IMR-90 (cell line): ENCODE measurements at regions not wholly inside any gene's neighbourhood (a gene's known extent, or its start where the extent isn't known, plus 50 kb on each side); places are given as distances from the start of the nearest gene placed in this dataset.

Source experiments
- ATAC-seq: fragments of 200-7000 bp; cut with Tn5 transposase; 2 replicates; pipeline ENCODE4 v1.9.1; 2020; ENCODE audit warnings: low read depth, mild to moderate bottlenecking, moderate library complexity
- BruUV-seq: library from RNA; stranded (reverse); fragments of 400-500 nt; replicated peaks from 2 replicates; lab custom pipeline; 2021; lab: Mats Ljungman, UMichigan
- CTCF ChIA-PET: fragments of 300-600 bp; formaldehyde crosslinking; extraction: SDS; loops from one replicate; lab custom pipeline; 2021; ENCODE audit warnings: antibody characterized with exemption; lab: Yijun Ruan, JAX
- POLR2A ChIA-PET: fragments of 300-600 bp; sonication (Branson Sonifier 250); formaldehyde crosslinking; loops from one replicate; lab custom pipeline; 2022; ENCODE audit warnings: antibody characterized with exemption; ENCODE audit not compliant: unreplicated experiment; lab: Charles Lee
- DNase-seq: peaks from one replicate; pipeline ENCODE4 v3.0.0; 2013
- H2AFZ ChIP-seq: replicated peaks from 2 replicates; pipeline ENCODE3; 2013; ENCODE audit warnings: low read length, mild to moderate bottlenecking; ENCODE audit not compliant: poor library complexity
- H2AK5ac ChIP-seq: 2 replicates; pipeline ENCODE4 v1.6.1; 2013; ENCODE audit warnings: low read depth, low read length, inconsistent platforms
- H2AK9ac ChIP-seq: replicated peaks from 2 replicates; pipeline ENCODE3; 2013; ENCODE audit warnings: mild to moderate bottlenecking, low read depth, low read length, moderate library complexity; ENCODE audit not compliant: poor library complexity
- H2BK120ac ChIP-seq: 2 replicates; pipeline ENCODE4 v1.6.1; 2013; ENCODE audit warnings: low read depth, low read length, inconsistent platforms
- H2BK15ac ChIP-seq: 3 replicates; pipeline ENCODE4 v1.6.1; 2013; ENCODE audit warnings: low read depth, low read length, inconsistent platforms
- H2BK20ac ChIP-seq: 2 replicates; pipeline ENCODE4 v1.6.1; 2013; ENCODE audit warnings: low read depth, mild to moderate bottlenecking, inconsistent platforms, low read length, moderate library complexity
- H2BK5ac ChIP-seq: 2 replicates; pipeline ENCODE4 v1.6.1; 2013; ENCODE audit warnings: mild to moderate bottlenecking, low read depth, low read length, inconsistent platforms; ENCODE audit not compliant: poor library complexity, severe bottlenecking
- H3K14ac ChIP-seq: replicated peaks from 2 replicates; pipeline ENCODE4 v1.6.1; 2013; ENCODE audit warnings: low read depth, low read length, inconsistent platforms
- H3K18ac ChIP-seq: 2 replicates; pipeline ENCODE4 v1.6.1; 2013; ENCODE audit warnings: low read depth, low read length, control low read depth
- H3K23ac ChIP-seq: 2 replicates; pipeline ENCODE4 v1.6.1; 2013; ENCODE audit warnings: low read depth, low read length, inconsistent platforms
- H3K27ac ChIP-seq: 2 replicates; pipeline ENCODE4 v1.5.1; 2013; ENCODE audit warnings: mild to moderate bottlenecking, control low read depth, low read length; ENCODE audit not compliant: insufficient read depth
- H3K27me3 ChIP-seq: 2 replicates; pipeline ENCODE4 v1.6.1; 2013; ENCODE audit warnings: low read length; ENCODE audit not compliant: control insufficient read depth, insufficient read depth
- H3K36me3 ChIP-seq: 2 replicates; pipeline ENCODE4 v1.6.1; 2013; ENCODE audit warnings: low read length, mixed read lengths; ENCODE audit not compliant: control insufficient read depth, insufficient read depth
- H3K4ac ChIP-seq: 2 replicates; pipeline ENCODE4 v1.6.1; 2013; ENCODE audit warnings: low read depth, low read length, inconsistent platforms
- H3K4me1 ChIP-seq: 2 replicates; pipeline ENCODE4 v1.6.1; 2013; ENCODE audit warnings: low read length, mixed read lengths; ENCODE audit not compliant: control insufficient read depth, insufficient read depth
- H3K4me2 ChIP-seq: 2 replicates; pipeline ENCODE4 v1.6.1; 2013; ENCODE audit warnings: low read depth, mild to moderate bottlenecking, control low read depth, low read length, moderate library complexity
- H3K4me3 ChIP-seq: 2 replicates; pipeline ENCODE4 v1.5.1; 2013; ENCODE audit warnings: low read depth, mild to moderate bottlenecking, control low read depth, low read length, moderate library complexity; ENCODE audit not compliant: insufficient read depth
- H3K56ac ChIP-seq: 2 replicates; pipeline ENCODE4 v1.6.1; 2013; ENCODE audit warnings: low read length, inconsistent platforms; ENCODE audit not compliant: insufficient read depth; ENCODE audit errors: extremely low read depth
- H3K79me1 ChIP-seq, 2 experiments: 2 replicates each; pipeline ENCODE4 v1.6.1; 2013; ENCODE audit warnings: low read length in 2 of 2, inconsistent platforms in 1 of 2, low read depth in 1 of 2
- H3K9ac ChIP-seq: 2 replicates; pipeline ENCODE4 v1.6.1; 2013; ENCODE audit warnings: low read depth, low read length, control low read depth
- H3K9me1 ChIP-seq: 2 replicates; pipeline ENCODE4 v1.6.1; 2013; ENCODE audit warnings: low read length, inconsistent platforms; ENCODE audit not compliant: insufficient read depth
- H3K9me3 ChIP-seq: 2 replicates; pipeline ENCODE4 v1.6.1; 2013; ENCODE audit warnings: low read length; ENCODE audit not compliant: control insufficient read depth, insufficient read depth
- H4K20me1 ChIP-seq: 2 replicates; pipeline ENCODE4 v1.6.1; 2013; ENCODE audit warnings: low read length, inconsistent platforms; ENCODE audit not compliant: insufficient read depth
- H4K5ac ChIP-seq: 2 replicates; pipeline ENCODE4 v1.6.1; 2013; ENCODE audit warnings: mild to moderate bottlenecking, low read depth, low read length, control low read depth
- H4K8ac ChIP-seq, 2 experiments: 2 replicates each; pipeline ENCODE4 v1.6.1; 2013; ENCODE audit warnings: low read depth in 2 of 2, low read length in 2 of 2, control low read depth in 1 of 2, inconsistent platforms in 1 of 2
- H4K91ac ChIP-seq: 2 replicates; pipeline ENCODE4 v1.6.1; 2013; ENCODE audit warnings: low read depth, low read length, inconsistent platforms; ENCODE audit not compliant: insufficient read depth
- BHLHE40 ChIP-seq: fragments of 150-350 bp; IDR thresholded peaks from 2 replicates; pipeline ENCODE4 v1.6.1; 2016; ENCODE audit warnings: mild to moderate bottlenecking, low read depth, low read length
- CEBPB ChIP-seq: IDR thresholded peaks from 2 replicates; pipeline ENCODE4 v1.6.1; 2012; ENCODE audit warnings: low read depth, low read length, improper control_type of control experiment
- CHD1 ChIP-seq: IDR thresholded peaks from 2 replicates; pipeline ENCODE4 v1.6.1; 2012; ENCODE audit warnings: low read depth, low read length, improper control_type of control experiment
- MAFK ChIP-seq: IDR thresholded peaks from 2 replicates; pipeline ENCODE4 v1.6.1; 2012; ENCODE audit warnings: low read depth, low read length, improper control_type of control experiment
- MAZ ChIP-seq: IDR thresholded peaks from 2 replicates; pipeline ENCODE4 v1.6.1; 2012; ENCODE audit warnings: low read depth, mild to moderate bottlenecking, low read length, improper control_type of control experiment, moderate library complexity, borderline replicate concordance
- MXI1 ChIP-seq: IDR thresholded peaks from 2 replicates; pipeline ENCODE4 v1.6.1; 2012; ENCODE audit warnings: low read depth, mild to moderate bottlenecking, low read length, moderate library complexity, borderline replicate concordance
- POLR2A ChIP-seq: IDR thresholded peaks from 2 replicates; pipeline ENCODE4 v1.6.1; 2012; ENCODE audit warnings: mild to moderate bottlenecking, low read depth, low read length
- RFX5 ChIP-seq: IDR thresholded peaks from 2 replicates; pipeline ENCODE4 v1.8.0; 2012; ENCODE audit warnings: low read depth, mild to moderate bottlenecking, low read length, moderate library complexity
- SMC3 ChIP-seq: fragments of 150-350 bp; IDR thresholded peaks from 2 replicates; pipeline ENCODE4 v1.6.1; 2016; ENCODE audit warnings: low read depth, mild to moderate bottlenecking, antibody characterized with exemption, low read length, moderate library complexity
- USF2 ChIP-seq: fragments of 150-350 bp; IDR thresholded peaks from 2 replicates; pipeline ENCODE4 v1.6.1; 2017; ENCODE audit warnings: mild to moderate bottlenecking, antibody characterized with exemption, low read length, low read depth
- WGBS, 2 experiments: methylation state at CpG; one replicate each; pipeline versions ENCODE4 v1.1.5 to v1.1.7; 2013; ENCODE audit warnings: missing lambda C conversion rate in 2 of 2; ENCODE audit not compliant: insufficient read length in 1 of 2; ENCODE audit errors: extremely low coverage in 2 of 2; 5-methylcytosine and 5-hydroxymethylcytosine counted together
- dilution Hi-C: fragments of 300-500 bp; cut with HindIII; formaldehyde crosslinking; loops from one replicate; pipeline ENCODE4 v1.14.3; 2018; ENCODE audit warnings: low sequenced_read_pairs; ENCODE audit not compliant: unreplicated experiment
- in situ Hi-C: fragments of 300-500 bp; cut with MboI; formaldehyde crosslinking; loops from 3 replicates; pipeline ENCODE4 v1.14.3; 2019; ENCODE audit warnings: low sequenced_read_pairs, inconsistent platforms, mixed read lengths
- intact Hi-C: fragments of 100-400 bp; cut with micrococcal nuclease; formaldehyde crosslinking; loops from 2 replicates; pipeline ENCODE4 v1.10.0; 2022

DNA sequence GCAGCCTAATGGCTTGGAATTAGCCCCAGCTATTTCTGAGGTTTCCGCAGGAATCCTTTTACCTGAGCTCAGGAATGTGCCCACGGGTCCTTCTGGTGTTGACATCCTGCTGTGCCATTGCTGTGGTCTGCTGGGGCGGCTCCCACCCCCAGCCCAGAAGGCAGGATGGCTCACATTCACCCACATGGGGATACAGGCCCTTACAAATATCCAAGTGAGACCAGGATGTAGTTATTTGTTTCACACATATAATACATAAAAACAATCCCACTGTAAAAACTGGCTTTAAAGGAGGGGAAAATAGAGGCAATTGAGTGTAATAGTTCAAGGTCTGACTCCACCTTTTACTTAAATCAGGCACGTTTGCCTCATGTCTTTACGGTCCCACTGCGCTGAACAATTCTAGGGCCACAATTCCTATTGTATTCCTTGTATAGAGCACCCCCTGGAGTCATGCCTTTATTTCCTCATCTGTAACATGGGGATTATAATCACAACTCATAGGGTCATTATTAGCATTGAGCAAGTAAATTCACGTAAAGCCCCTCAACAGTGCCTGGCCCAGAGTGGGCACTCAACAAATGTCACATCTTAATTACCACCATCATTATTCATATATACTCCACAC, 57.2 kb upstream of the FICD start:
- Histone ChIP-seq H3K9me1 (no peaks in the 10 kb centered on the region), H2BK120ac (no peak overlapping the region), H3K79me1 (no peaks in the 10 kb centered on the region), H2BK15ac (no peak overlapping the region), H4K8ac (no peak overlapping the region), H3K27ac (no peak overlapping the region), H3K36me3 (no peaks in the 10 kb centered on the region), H3K56ac (no peak overlapping the region), H2BK20ac (no peak overlapping the region), H3K4me2 (no peak overlapping the region), H3K23ac (no peak overlapping the region), H3K27me3 (no peaks in the 10 kb centered on the region), H3K4me1 (no peaks in the 10 kb centered on the region), H2AFZ (no peak overlapping the region), H2AK9ac (no peak overlapping the region), H3K4ac (no peak overlapping the region), H3K14ac (no peak overlapping the region), H3K9me3 (no peaks in the 10 kb centered on the region), H3K18ac (no peak overlapping the region), H4K91ac (no peak overlapping the region), H3K4me3 (no peak overlapping the region), H2AK5ac (no peak overlapping the region), H2BK5ac (no peak overlapping the region), H4K5ac (no peak overlapping the region), H4K20me1 (no peaks in the 10 kb centered on the region), H3K9ac (no peak overlapping the region)
- in situ Hi-C loops, result no loop called here
- ATAC-seq (no peak), DNase-seq (no peak)
- ChIA-PET POLR2A (no interaction called here), CTCF (no interaction called here)
- TF ChIP-seq MAFK (no peak), SMC3 (no peak), POLR2A (no peak), CEBPB (no peak), USF2 (no peak), RFX5 (no peak), MXI1 (no peak), CHD1 (no peak), MAZ (no peak), BHLHE40 (no peak)
- BruUV-seq, result no TSS peak
- 43% methylated on average over 3 of the region's 7 CpGs; no CpG with 5 or more reads in 1 of the 2 experiments for WGBS, 2 experiments
- intact Hi-C loops, result no loop called here
- dilution Hi-C loops, result no loop called here
